ENCODE measurements at regions not wholly inside any gene's neighbourhood (a gene's known extent, or its start where the extent isn't known, plus 50 kb on each side); places are given as distances from the start of the nearest gene placed in this dataset.
"Not testable (repeated sequence)": the region's sequence is repeated elsewhere in the genome, so short reads cannot be mapped to it uniquely, and the experiment has no call there.

GRCh38 chr10:14417336-14417735 lies 86.6 kb upstream of the FRMD4A start:
- H2AFZ ChIP-seq (ENCODE audit: low read length); H3K36me3 ChIP-seq (ENCODE audit: insufficient read depth, low read length); H4K20me1 ChIP-seq (ENCODE audit: insufficient read depth, low read depth, low read length); H3K9ac ChIP-seq (ENCODE audit: low read length); H3K27ac ChIP-seq (ENCODE audit: low read length); DNase-seq; H3K9me2 ChIP-seq (replicated peaks; ENCODE audit: insufficient read depth, low read length); H3K4me1 ChIP-seq (ENCODE audit: low read length); H3K4me3 ChIP-seq (ENCODE audit: low read length); H3K9me3 ChIP-seq (ENCODE audit: low read length); H3K27me3 ChIP-seq (ENCODE audit: low read length); H3K79me2 ChIP-seq (ENCODE audit: low read length); H3K4me2 ChIP-seq (ENCODE audit: low read depth, low read length, poor library complexity, severe bottlenecking): not testable (repeated sequence)

- Histone ChIP-seq H3K4me2 (ENCODE audit: low read depth, low read length, poor library complexity, severe bottlenecking) (no peak overlapping the region), H3K9me3 (ENCODE audit: low read length) (no peaks in the 10 kb centered on the region), H3K9me2 (replicated peaks; ENCODE audit: insufficient read depth, low read length) (no peaks in the 10 kb centered on the region), H3K4me3 (ENCODE audit: low read length) (no peak overlapping the region), H3K27ac (ENCODE audit: low read length) (no peak overlapping the region), H4K20me1 (ENCODE audit: insufficient read depth, low read depth, low read length) (no peaks in the 10 kb centered on the region), H3K9ac (ENCODE audit: low read length) (no peak overlapping the region), H3K27me3 (ENCODE audit: low read length) (no peaks in the 10 kb centered on the region), H3K79me2 (ENCODE audit: low read length) (no peaks in the 10 kb centered on the region), H3K4me1 (ENCODE audit: low read length) (peaks cover 5% of the 10 kb centered on the region), H2AFZ (ENCODE audit: low read length) (no peak overlapping the region), H3K36me3 (ENCODE audit: insufficient read depth, low read length) (no peaks in the 10 kb centered on the region)
- DNase-seq: no peak
Measured at GRCh38 chr10:14416308-14416700, 85.6 kb upstream of the FRMD4A start.

- no peak for DNase-seq
- no peaks in the 10 kb centered on the region for H4K20me1 ChIP-seq (ENCODE audit: insufficient read depth, low read depth, low read length)
- no peaks in the 10 kb centered on the region for H3K9me2 ChIP-seq (replicated peaks; ENCODE audit: insufficient read depth, low read length)
- H3K9ac ChIP-seq (ENCODE audit: low read length): no peak overlapping the region
- no peaks in the 10 kb centered on the region for H3K9me3 ChIP-seq (ENCODE audit: low read length)
- no peak overlapping the region for H3K4me2 ChIP-seq (ENCODE audit: low read depth, low read length, poor library complexity, severe bottlenecking)
- no peaks in the 10 kb centered on the region for H3K36me3 ChIP-seq (ENCODE audit: insufficient read depth, low read length)
- no peaks in the 10 kb centered on the region for H3K27me3 ChIP-seq (ENCODE audit: low read length)
- H3K4me1 ChIP-seq (ENCODE audit: low read length): peaks cover 5% of the 10 kb centered on the region
- H3K4me3 ChIP-seq (ENCODE audit: low read length): no peak overlapping the region
- no peak overlapping the region for H2AFZ ChIP-seq (ENCODE audit: low read length)
- no peak overlapping the region for H3K27ac ChIP-seq (ENCODE audit: low read length)
- H3K79me2 ChIP-seq (ENCODE audit: low read length): no peaks in the 10 kb centered on the region
Measured at GRCh38 chr10:14415676-14416307, 85.1 kb upstream of the FRMD4A start.

GRCh38 chr10:14414901-14415300 lies 84.2 kb upstream of the FRMD4A start:
- no peaks in the 10 kb centered on the region for H3K79me2 ChIP-seq (ENCODE audit: low read length)
- H3K27me3 ChIP-seq (ENCODE audit: low read length): no peaks in the 10 kb centered on the region
- H3K4me2 ChIP-seq (ENCODE audit: low read depth, low read length, poor library complexity, severe bottlenecking): no peak overlapping the region
- no peak for DNase-seq
- no peaks in the 10 kb centered on the region for H4K20me1 ChIP-seq (ENCODE audit: insufficient read depth, low read depth, low read length)
- H2AFZ ChIP-seq (ENCODE audit: low read length): no peak overlapping the region
- no peaks in the 10 kb centered on the region for H3K9me2 ChIP-seq (replicated peaks; ENCODE audit: insufficient read depth, low read length)
- no peak overlapping the region for H3K27ac ChIP-seq (ENCODE audit: low read length)
- H3K4me3 ChIP-seq (ENCODE audit: low read length): no peak overlapping the region
- peaks cover 9% of the 10 kb centered on the region for H3K4me1 ChIP-seq (ENCODE audit: low read length)
- H3K36me3 ChIP-seq (ENCODE audit: insufficient read depth, low read length): no peaks in the 10 kb centered on the region
- H3K9ac ChIP-seq (ENCODE audit: low read length): no peak overlapping the region
- no peaks in the 10 kb centered on the region for H3K9me3 ChIP-seq (ENCODE audit: low read length)

- Histone ChIP-seq H3K9ac (ENCODE audit: low read length) (no peak overlapping the region), H2AFZ (ENCODE audit: low read length) (no peak overlapping the region), H3K27me3 (ENCODE audit: low read length) (no peaks in the 10 kb centered on the region), H3K4me2 (ENCODE audit: low read depth, low read length, poor library complexity, severe bottlenecking) (no peak overlapping the region), H3K36me3 (ENCODE audit: insufficient read depth, low read length) (no peaks in the 10 kb centered on the region), H3K9me3 (ENCODE audit: low read length) (no peaks in the 10 kb centered on the region), H3K4me1 (ENCODE audit: low read length) (peaks cover 13% of the 10 kb centered on the region), H4K20me1 (ENCODE audit: insufficient read depth, low read depth, low read length) (no peaks in the 10 kb centered on the region), H3K79me2 (ENCODE audit: low read length) (no peaks in the 10 kb centered on the region), H3K4me3 (ENCODE audit: low read length) (no peak overlapping the region), H3K9me2 (replicated peaks; ENCODE audit: insufficient read depth, low read length) (no peaks in the 10 kb centered on the region), H3K27ac (ENCODE audit: low read length) (no peak overlapping the region)
- DNase-seq: no peak
Measured at GRCh38 chr10:14413523-14413922, 82.8 kb upstream of the FRMD4A start.

GRCh38 chr10:14412624-14413023 lies 81.9 kb upstream of the FRMD4A start:
- H3K9me3 ChIP-seq (ENCODE audit: low read length): no peaks in the 10 kb centered on the region
- H3K36me3 ChIP-seq (ENCODE audit: insufficient read depth, low read length): no peaks in the 10 kb centered on the region
- H3K4me3 ChIP-seq (ENCODE audit: low read length): no peak overlapping the region
- no peaks in the 10 kb centered on the region for H3K9me2 ChIP-seq (replicated peaks; ENCODE audit: insufficient read depth, low read length)
- peaks cover 18% of the 10 kb centered on the region for H3K4me1 ChIP-seq (ENCODE audit: low read length)
- no peaks in the 10 kb centered on the region for H3K79me2 ChIP-seq (ENCODE audit: low read length)
- no peaks in the 10 kb centered on the region for H3K27me3 ChIP-seq (ENCODE audit: low read length)
- H3K4me2 ChIP-seq (ENCODE audit: low read depth, low read length, poor library complexity, severe bottlenecking): no peak overlapping the region
- H3K27ac ChIP-seq (ENCODE audit: low read length): no peak overlapping the region
- DNase-seq: no peak
- H3K9ac ChIP-seq (ENCODE audit: low read length): no peak overlapping the region
- no peak overlapping the region for H2AFZ ChIP-seq (ENCODE audit: low read length)
- no peaks in the 10 kb centered on the region for H4K20me1 ChIP-seq (ENCODE audit: insufficient read depth, low read depth, low read length)

GRCh38 chr10:14409856-14410458 lies 79.2 kb upstream of the FRMD4A start:
- Histone ChIP-seq H3K36me3 (ENCODE audit: insufficient read depth, low read length) (no peaks in the 10 kb centered on the region), H3K79me2 (ENCODE audit: low read length) (no peaks in the 10 kb centered on the region), H3K27ac (ENCODE audit: low read length) (no peak overlapping the region), H3K4me2 (ENCODE audit: low read depth, low read length, poor library complexity, severe bottlenecking) (no peak overlapping the region), H3K9me3 (ENCODE audit: low read length) (no peaks in the 10 kb centered on the region), H3K27me3 (ENCODE audit: low read length) (no peaks in the 10 kb centered on the region), H3K4me1 (ENCODE audit: low read length) (peaks cover 13% of the 10 kb centered on the region), H2AFZ (ENCODE audit: low read length) (no peak overlapping the region), H3K4me3 (ENCODE audit: low read length) (no peak overlapping the region), H3K9me2 (replicated peaks; ENCODE audit: insufficient read depth, low read length) (no peaks in the 10 kb centered on the region), H3K9ac (ENCODE audit: low read length) (no peak overlapping the region), H4K20me1 (ENCODE audit: insufficient read depth, low read depth, low read length) (no peaks in the 10 kb centered on the region)
- no peak for DNase-seq

GRCh38 chr10:14409247-14409646 lies 78.5 kb upstream of the FRMD4A start:
- no peak overlapping the region for H3K27ac ChIP-seq (ENCODE audit: low read length)
- no peaks in the 10 kb centered on the region for H3K9me3 ChIP-seq (ENCODE audit: low read length)
- no peaks in the 10 kb centered on the region for H3K79me2 ChIP-seq (ENCODE audit: low read length)
- H3K4me2 ChIP-seq (ENCODE audit: low read depth, low read length, poor library complexity, severe bottlenecking): no peak overlapping the region
- no peaks in the 10 kb centered on the region for H3K27me3 ChIP-seq (ENCODE audit: low read length)
- H3K4me3 ChIP-seq (ENCODE audit: low read length): no peak overlapping the region
- no peak overlapping the region for H2AFZ ChIP-seq (ENCODE audit: low read length)
- H4K20me1 ChIP-seq (ENCODE audit: insufficient read depth, low read depth, low read length): no peaks in the 10 kb centered on the region
- no peaks in the 10 kb centered on the region for H3K36me3 ChIP-seq (ENCODE audit: insufficient read depth, low read length)
- no peaks in the 10 kb centered on the region for H3K9me2 ChIP-seq (replicated peaks; ENCODE audit: insufficient read depth, low read length)
- DNase-seq: no peak
- peaks cover 13% of the 10 kb centered on the region for H3K4me1 ChIP-seq (ENCODE audit: low read length)
- no peak overlapping the region for H3K9ac ChIP-seq (ENCODE audit: low read length)

Data from Karpas-422 (cell line).